ENCODE measurements at regions not wholly inside any gene's neighbourhood (a gene's known extent, or its start where the extent isn't known, plus 50 kb on each side); places are given as distances from the start of the nearest gene placed in this dataset.

DNA sequence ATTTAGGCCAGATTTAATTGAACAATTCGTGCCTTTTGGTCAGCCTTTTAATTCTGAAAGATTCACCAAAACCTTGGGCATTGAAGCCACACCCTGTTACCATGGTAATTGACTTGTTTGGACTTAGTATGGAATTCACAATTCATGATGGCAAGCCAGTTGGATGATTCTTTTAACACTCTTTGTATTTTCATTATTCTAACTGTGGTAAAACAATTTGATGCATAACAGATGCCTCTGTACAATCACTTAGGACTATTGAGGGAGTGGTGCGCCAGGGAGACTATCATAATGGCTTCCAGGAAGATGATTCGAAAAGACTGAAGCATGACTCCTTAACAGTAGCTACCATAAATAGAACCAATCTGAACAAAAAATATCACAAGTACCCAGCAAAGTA, 381.1 kb upstream of the ADAMTS16 start:
- no peak overlapping the region for H3K4me2 ChIP-seq
- no peaks in the 10 kb centered on the region for H3K4me1 ChIP-seq
- no peaks in the 10 kb centered on the region for H3K9me3 ChIP-seq
- WGBS (ENCODE audit: missing lambda C conversion rate): 2% methylated on average over 3 of the region's 3 CpGs
- CTCF ChIA-PET: no interaction called here
- H3K27ac ChIP-seq: no peak overlapping the region
- TF ChIP-seq SREBF2 (IDR thresholded peaks at IDR 0.05): no peak
- DNase-seq (ENCODE audit: low read depth in 1 of 2, low spot score in 1 of 2) (no peak), ATAC-seq (no peak), FAIRE-seq (no peak)
- H3K4me3 ChIP-seq: no peak overlapping the region
- POLR2A ChIA-PET: no interaction called here

DNA sequence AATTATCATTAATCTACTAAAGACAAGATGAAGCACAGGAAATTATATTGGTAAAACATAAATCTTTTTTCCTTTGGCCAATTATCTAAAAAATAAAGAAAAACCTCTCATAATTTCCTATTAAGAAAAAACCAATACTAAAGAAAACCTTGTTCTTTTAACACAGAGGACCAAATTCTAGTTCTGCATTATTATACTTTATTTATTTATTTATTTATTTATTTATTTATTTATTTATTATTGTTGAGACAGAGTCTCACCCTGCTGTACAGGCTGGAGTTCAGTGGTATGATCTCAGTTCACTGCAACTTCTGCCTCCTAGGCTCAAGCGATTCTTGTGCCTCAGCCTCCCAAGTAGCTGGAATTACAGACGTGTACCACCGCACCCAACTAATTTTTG, 377.8 kb upstream of the ADAMTS16 start:
- H3K4me1 ChIP-seq: no peaks in the 10 kb centered on the region
- no peak overlapping the region for H3K4me3 ChIP-seq
- H3K9me3 ChIP-seq: no peaks in the 10 kb centered on the region
- CTCF ChIA-PET: no interaction called here
- no peak overlapping the region for H3K27ac ChIP-seq
- no peak for DNase-seq (ENCODE audit: low read depth in 1 of 2, low spot score in 1 of 2)
- ATAC-seq: no peak
- H3K4me2 ChIP-seq: no peak overlapping the region
- FAIRE-seq: no peak
- TF ChIP-seq JUNB (IDR thresholded peaks at IDR 0.05) (no peak), HEYL (CRISPR knock-in tag; IDR thresholded peaks at IDR 0.05) (no peak), EHMT2 (IDR thresholded peaks at IDR 0.05; ENCODE audit: low read depth) (no peak), SREBF2 (IDR thresholded peaks at IDR 0.05) (no peak), TFCP2L1 (CRISPR knock-in tag; IDR thresholded peaks at IDR 0.05) (no peak), SMC3 (IDR thresholded peaks at IDR 0.05) (no peak), CHD2 (IDR thresholded peaks at IDR 0.05; ENCODE audit: low read length, partially characterized antibody) (no peak), ESRRA (IDR thresholded peaks at IDR 0.05; ENCODE audit: borderline replicate concordance, low read length) (no peak), TP53 (CRISPR knock-in tag; IDR thresholded peaks at IDR 0.05) (no peak), HDAC2 (IDR thresholded peaks at IDR 0.05) (no peak), EHF (CRISPR knock-in tag; IDR thresholded peaks at IDR 0.05) (no peak), HOXB5 (CRISPR knock-in tag; IDR thresholded peaks at IDR 0.05) (no peak), ZC3H11A (IDR thresholded peaks at IDR 0.05) (no peak), ZNF302 (CRISPR knock-in tag; IDR thresholded peaks at IDR 0.05) (no peak), MYC (IDR thresholded peaks at IDR 0.05; ENCODE audit: borderline replicate concordance, low read length) (no peak)
- TF ChIP-seq, protein P1, sequence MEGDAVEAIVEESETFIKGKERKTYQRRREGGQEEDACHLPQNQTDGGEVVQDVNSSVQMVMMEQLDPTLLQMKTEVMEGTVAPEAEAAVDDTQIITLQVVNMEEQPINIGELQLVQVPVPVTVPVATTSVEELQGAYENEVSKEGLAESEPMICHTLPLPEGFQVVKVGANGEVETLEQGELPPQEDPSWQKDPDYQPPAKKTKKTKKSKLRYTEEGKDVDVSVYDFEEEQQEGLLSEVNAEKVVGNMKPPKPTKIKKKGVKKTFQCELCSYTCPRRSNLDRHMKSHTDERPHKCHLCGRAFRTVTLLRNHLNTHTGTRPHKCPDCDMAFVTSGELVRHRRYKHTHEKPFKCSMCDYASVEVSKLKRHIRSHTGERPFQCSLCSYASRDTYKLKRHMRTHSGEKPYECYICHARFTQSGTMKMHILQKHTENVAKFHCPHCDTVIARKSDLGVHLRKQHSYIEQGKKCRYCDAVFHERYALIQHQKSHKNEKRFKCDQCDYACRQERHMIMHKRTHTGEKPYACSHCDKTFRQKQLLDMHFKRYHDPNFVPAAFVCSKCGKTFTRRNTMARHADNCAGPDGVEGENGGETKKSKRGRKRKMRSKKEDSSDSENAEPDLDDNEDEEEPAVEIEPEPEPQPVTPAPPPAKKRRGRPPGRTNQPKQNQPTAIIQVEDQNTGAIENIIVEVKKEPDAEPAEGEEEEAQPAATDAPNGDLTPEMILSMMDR (IDR thresholded peaks at IDR 0.05): no peak
- TF ChIP-seq, protein P2, sequence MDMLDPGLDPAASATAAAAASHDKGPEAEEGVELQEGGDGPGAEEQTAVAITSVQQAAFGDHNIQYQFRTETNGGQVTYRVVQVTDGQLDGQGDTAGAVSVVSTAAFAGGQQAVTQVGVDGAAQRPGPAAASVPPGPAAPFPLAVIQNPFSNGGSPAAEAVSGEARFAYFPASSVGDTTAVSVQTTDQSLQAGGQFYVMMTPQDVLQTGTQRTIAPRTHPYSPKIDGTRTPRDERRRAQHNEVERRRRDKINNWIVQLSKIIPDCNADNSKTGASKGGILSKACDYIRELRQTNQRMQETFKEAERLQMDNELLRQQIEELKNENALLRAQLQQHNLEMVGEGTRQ (IDR thresholded peaks at IDR 0.05): no peak
- TF ChIP-seq, protein P3, sequence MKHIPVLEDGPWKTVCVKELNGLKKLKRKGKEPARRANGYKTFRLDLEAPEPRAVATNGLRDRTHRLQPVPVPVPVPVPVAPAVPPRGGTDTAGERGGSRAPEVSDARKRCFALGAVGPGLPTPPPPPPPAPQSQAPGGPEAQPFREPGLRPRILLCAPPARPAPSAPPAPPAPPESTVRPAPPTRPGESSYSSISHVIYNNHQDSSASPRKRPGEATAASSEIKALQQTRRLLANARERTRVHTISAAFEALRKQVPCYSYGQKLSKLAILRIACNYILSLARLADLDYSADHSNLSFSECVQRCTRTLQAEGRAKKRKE (CRISPR knock-in tag; IDR thresholded peaks at IDR 0.05; ENCODE audit: low read depth): no peak
- POLR2A ChIA-PET: no interaction called here
- WGBS (ENCODE audit: missing lambda C conversion rate): 31% methylated on average over 3 of the region's 3 CpGs

DNA sequence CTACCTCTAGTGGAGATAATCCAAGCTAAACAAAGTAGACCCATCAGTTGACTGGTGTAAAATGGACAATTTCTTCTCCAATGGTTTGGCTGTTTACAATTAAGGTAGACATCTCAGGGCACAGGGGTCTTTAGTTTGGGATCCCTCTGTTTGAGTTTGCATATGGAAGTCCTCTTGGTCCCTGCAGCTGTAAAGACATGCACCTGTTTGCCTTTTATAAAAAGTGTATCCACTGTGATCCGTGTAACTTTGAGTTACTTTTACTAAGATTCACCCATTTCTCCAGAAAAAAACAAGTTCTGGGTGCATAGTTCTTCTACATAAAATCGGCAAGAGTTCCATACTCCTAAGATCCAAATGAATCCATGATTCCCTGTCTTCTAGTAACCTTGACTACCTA, 374.7 kb upstream of the ADAMTS16 start:
- no peak for DNase-seq (ENCODE audit: low read depth in 1 of 2, low spot score in 1 of 2)
- no peak for ATAC-seq
- no peak overlapping the region for H3K4me2 ChIP-seq
- H3K9me3 ChIP-seq: no peaks in the 10 kb centered on the region
- H3K4me1 ChIP-seq: no peaks in the 10 kb centered on the region
- no peak overlapping the region for H3K4me3 ChIP-seq
- H3K27ac ChIP-seq: no peak overlapping the region
- WGBS (ENCODE audit: missing lambda C conversion rate): 10% methylated on average over 2 of the region's 2 CpGs
- POLR2A ChIA-PET: no interaction called here
- TF ChIP-seq JUN (IDR thresholded peaks at IDR 0.05): no peak
- TF ChIP-seq HEYL (CRISPR knock-in tag; IDR thresholded peaks at IDR 0.05): no peak
- no peak for TF ChIP-seq ZFP36 (IDR thresholded peaks at IDR 0.05; ENCODE audit: borderline replicate concordance, partially characterized antibody)
- TF ChIP-seq CBX2 (IDR thresholded peaks at IDR 0.05; ENCODE audit: borderline replicate concordance, low read depth): no peak
- TF ChIP-seq SREBF2 (IDR thresholded peaks at IDR 0.05): no peak
- TF ChIP-seq HOXB13 (CRISPR knock-in tag; IDR thresholded peaks at IDR 0.05; ENCODE audit: low read depth): no peak
- TF ChIP-seq RCOR1 (IDR thresholded peaks at IDR 0.05; ENCODE audit: low read depth, low read length): no peak
- TF ChIP-seq, protein P4, sequence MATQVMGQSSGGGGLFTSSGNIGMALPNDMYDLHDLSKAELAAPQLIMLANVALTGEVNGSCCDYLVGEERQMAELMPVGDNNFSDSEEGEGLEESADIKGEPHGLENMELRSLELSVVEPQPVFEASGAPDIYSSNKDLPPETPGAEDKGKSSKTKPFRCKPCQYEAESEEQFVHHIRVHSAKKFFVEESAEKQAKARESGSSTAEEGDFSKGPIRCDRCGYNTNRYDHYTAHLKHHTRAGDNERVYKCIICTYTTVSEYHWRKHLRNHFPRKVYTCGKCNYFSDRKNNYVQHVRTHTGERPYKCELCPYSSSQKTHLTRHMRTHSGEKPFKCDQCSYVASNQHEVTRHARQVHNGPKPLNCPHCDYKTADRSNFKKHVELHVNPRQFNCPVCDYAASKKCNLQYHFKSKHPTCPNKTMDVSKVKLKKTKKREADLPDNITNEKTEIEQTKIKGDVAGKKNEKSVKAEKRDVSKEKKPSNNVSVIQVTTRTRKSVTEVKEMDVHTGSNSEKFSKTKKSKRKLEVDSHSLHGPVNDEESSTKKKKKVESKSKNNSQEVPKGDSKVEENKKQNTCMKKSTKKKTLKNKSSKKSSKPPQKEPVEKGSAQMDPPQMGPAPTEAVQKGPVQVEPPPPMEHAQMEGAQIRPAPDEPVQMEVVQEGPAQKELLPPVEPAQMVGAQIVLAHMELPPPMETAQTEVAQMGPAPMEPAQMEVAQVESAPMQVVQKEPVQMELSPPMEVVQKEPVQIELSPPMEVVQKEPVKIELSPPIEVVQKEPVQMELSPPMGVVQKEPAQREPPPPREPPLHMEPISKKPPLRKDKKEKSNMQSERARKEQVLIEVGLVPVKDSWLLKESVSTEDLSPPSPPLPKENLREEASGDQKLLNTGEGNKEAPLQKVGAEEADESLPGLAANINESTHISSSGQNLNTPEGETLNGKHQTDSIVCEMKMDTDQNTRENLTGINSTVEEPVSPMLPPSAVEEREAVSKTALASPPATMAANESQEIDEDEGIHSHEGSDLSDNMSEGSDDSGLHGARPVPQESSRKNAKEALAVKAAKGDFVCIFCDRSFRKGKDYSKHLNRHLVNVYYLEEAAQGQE (IDR thresholded peaks at IDR 0.05): no peak
- TF ChIP-seq, protein P5, sequence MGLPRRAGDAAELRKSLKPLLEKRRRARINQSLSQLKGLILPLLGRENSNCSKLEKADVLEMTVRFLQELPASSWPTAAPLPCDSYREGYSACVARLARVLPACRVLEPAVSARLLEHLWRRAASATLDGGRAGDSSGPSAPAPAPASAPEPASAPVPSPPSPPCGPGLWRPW (IDR thresholded peaks at IDR 0.05): no peak
- no peak for TF ChIP-seq CHD4 (IDR thresholded peaks at IDR 0.05; ENCODE audit: borderline replicate concordance)
- no peak for TF ChIP-seq RAD21 (conservative IDR thresholded peaks at IDR 0.05 in 1 of 2, IDR thresholded peaks at IDR 0.05 in 1 of 2)
- TF ChIP-seq CEBPB (IDR thresholded peaks at IDR 0.05): no peak
- TF ChIP-seq TP53 (CRISPR knock-in tag; IDR thresholded peaks at IDR 0.05): no peak
- no peak for TF ChIP-seq CBX8 (IDR thresholded peaks at IDR 0.05)
- FAIRE-seq: no peak
- CTCF ChIA-PET: no interaction called here
